ENCODE measurements at regions not wholly inside any gene's neighbourhood (a gene's known extent, or its start where the extent isn't known, plus 50 kb on each side); places are given as distances from the start of the nearest gene placed in this dataset.
"Not testable (repeated sequence)": the region's sequence is repeated elsewhere in the genome, so short reads cannot be mapped to it uniquely, and the experiment has no call there.

GRCh38 chr15:19995296-19995695, 546.3 kb downstream of the GOLGA6L6 start:
- H2AFZ ChIP-seq (replicated peaks; ENCODE audit: low read length, poor library complexity); BruUV-seq (replicated peaks); H3K23ac ChIP-seq (ENCODE audit: low read depth, low read length); H4K91ac ChIP-seq (ENCODE audit: insufficient read depth, low read depth, low read length); ATAC-seq (ENCODE audit: low read depth); H3K27ac ChIP-seq (ENCODE audit: insufficient read depth, low read length); H3K79me1 ChIP-seq (ENCODE audit: low read depth in 1 of 2, low read length in 2 of 2); H3K27me3 ChIP-seq (ENCODE audit: control insufficient read depth, insufficient read depth, low read length); H3K9me1 ChIP-seq (ENCODE audit: insufficient read depth, low read length); H2BK15ac ChIP-seq (ENCODE audit: low read depth, low read length); H3K4me3 ChIP-seq (ENCODE audit: insufficient read depth, low read depth, low read length); H3K18ac ChIP-seq (ENCODE audit: low read depth, low read length); H4K20me1 ChIP-seq (ENCODE audit: insufficient read depth, low read length); H3K4ac ChIP-seq (ENCODE audit: low read depth, low read length); POLR2A ChIA-PET (ENCODE audit: unreplicated experiment); DNase-seq; H3K4me2 ChIP-seq (ENCODE audit: low read depth, low read length); CTCF ChIA-PET; H2BK5ac ChIP-seq (ENCODE audit: low read depth, low read length, poor library complexity, severe bottlenecking); H4K5ac ChIP-seq (ENCODE audit: low read depth, low read length); in situ Hi-C loops (cut with MboI; ENCODE audit: low sequenced_read_pairs); H3K4me1 ChIP-seq (ENCODE audit: control insufficient read depth, insufficient read depth, low read length); H3K9me3 ChIP-seq (ENCODE audit: control insufficient read depth, insufficient read depth, low read length); H3K14ac ChIP-seq (replicated peaks; ENCODE audit: low read depth, low read length); H2AK9ac ChIP-seq (replicated peaks; ENCODE audit: low read depth, low read length, poor library complexity); intact Hi-C loops (cut with micrococcal nuclease); H3K36me3 ChIP-seq (ENCODE audit: control insufficient read depth, insufficient read depth, low read length); dilution Hi-C loops (cut with HindIII; ENCODE audit: low sequenced_read_pairs, unreplicated experiment); H2AK5ac ChIP-seq (ENCODE audit: low read depth, low read length); H2BK120ac ChIP-seq (ENCODE audit: low read depth, low read length); H3K9ac ChIP-seq (ENCODE audit: low read depth, low read length); H3K56ac ChIP-seq (ENCODE audit: extremely low read depth, insufficient read depth, low read length); H4K8ac ChIP-seq (ENCODE audit: low read depth in 2 of 2, low read length in 2 of 2); H2BK20ac ChIP-seq (ENCODE audit: low read depth, low read length): not testable (repeated sequence)
- no CpG with 5 or more reads among the region's 1 CpG for WGBS, 2 experiments (ENCODE audit: extremely low coverage in 2 of 2, insufficient read length in 1 of 2)
